Endothelial cell of umbilical vein (primary cell): ENCODE measurements at regions not wholly inside any gene's neighbourhood (a gene's known extent, or its start where the extent isn't known, plus 50 kb on each side); places are given as distances from the start of the nearest gene placed in this dataset.

ENCODE experiments used
- CTCF ChIP-seq, 2 donors: IDR thresholded peaks; 1 replicate in 1 of 2; 2 replicates in 1 of 2; pipeline ENCODE4 v1.5.1; 2011; ENCODE audit warnings: low read length in 2 of 2, mild to moderate bottlenecking in 2 of 2, moderate library complexity in 2 of 2, control low read depth in 1 of 2, inconsistent platforms in 1 of 2, low read depth in 1 of 2; ENCODE audit not compliant: insufficient read depth in 1 of 2; ENCODE audit errors: extremely low read depth in 1 of 2
- EZH2 ChIP-seq: IDR thresholded peaks from 2 replicates; pipeline ENCODE4 v1.6.1; 2012; ENCODE audit warnings: borderline replicate concordance, low read depth, mild to moderate bottlenecking, moderate library complexity, low read length, inconsistent platforms; ENCODE audit not compliant: severe bottlenecking
- FOS ChIP-seq: IDR thresholded peaks from 2 replicates; pipeline ENCODE4 v1.6.1; 2011; ENCODE audit warnings: mild to moderate bottlenecking, low read length, moderate library complexity, borderline replicate concordance; ENCODE audit not compliant: insufficient read depth
- GATA2 ChIP-seq: IDR thresholded peaks from 2 replicates; pipeline ENCODE4 v1.7.0; 2011; ENCODE audit warnings: low read depth, mild to moderate bottlenecking, moderate library complexity, mixed read lengths, low read length; ENCODE audit not compliant: insufficient read length, insufficient read depth
- JUN ChIP-seq: IDR thresholded peaks from 2 replicates; pipeline ENCODE4 v1.6.1; 2011; ENCODE audit warnings: borderline replicate concordance, low read depth; ENCODE audit not compliant: insufficient read length, insufficient read depth
- MYC ChIP-seq: IDR thresholded peaks from one replicate; pipeline ENCODE4 v1.6.1; 2011; ENCODE audit warnings: mild to moderate bottlenecking, low read depth, low read length
- POLR2A ChIP-seq: IDR thresholded peaks from 2 replicates; pipeline ENCODE4 v1.6.1; 2012; ENCODE audit warnings: low read depth, mild to moderate bottlenecking, control low read depth, low read length
- POLR2AphosphoS5 ChIP-seq: IDR thresholded peaks from 2 replicates; pipeline ENCODE4 v1.6.1; 2012; ENCODE audit warnings: low read depth, mild to moderate bottlenecking, control low read depth, low read length, moderate library complexity; ENCODE audit not compliant: insufficient read depth

- TF ChIP-seq CTCF (IDR thresholded peaks at IDR 0.05; ENCODE audit: extremely low read depth in 1 of 2, insufficient read depth in 1 of 2, low read depth in 1 of 2, low read length in 2 of 2): no peak
- TF ChIP-seq POLR2A: no peak
- no peak for TF ChIP-seq EZH2
- TF ChIP-seq POLR2AphosphoS5: no peak
- no peak for TF ChIP-seq MYC
- TF ChIP-seq JUN: no peak
- no peak for TF ChIP-seq GATA2
- TF ChIP-seq FOS: no peak
These were observed 418.8 kb downstream of the KCNH5 start for GRCh38 chr14:62626416-62626815.
